HCT116 (cell line): ENCODE measurements at regions not wholly inside any gene's neighbourhood (a gene's known extent, or its start where the extent isn't known, plus 50 kb on each side); places are given as distances from the start of the nearest gene placed in this dataset.
"Not testable (repeated sequence)": the region's sequence is repeated elsewhere in the genome, so short reads cannot be mapped to it uniquely, and the experiment has no call there.

ENCODE experiments used
- ATAC-seq: fragments of 200-7000 bp; cut with Tn5 transposase; 2 replicates; pipeline ENCODE4 v1.9.1; 2020; ENCODE audit warnings: mild to moderate bottlenecking, moderate library complexity
- BruUV-seq: library from RNA; stranded (reverse); fragments of 400-500 nt; replicated peaks from 2 replicates; lab custom pipeline; 2021; lab: Mats Ljungman, UMichigan
- CTCF ChIA-PET: fragments of 300-600 bp; sonication (Branson Sonifier 250); formaldehyde crosslinking; loops from one replicate; lab custom pipeline; 2021; ENCODE audit warnings: antibody characterized with exemption; lab: Charles Lee
- POLR2A ChIA-PET: fragments of 300-600, 350-600 bp; sonication (Branson Sonifier 250); formaldehyde crosslinking; loops from one replicate; lab custom pipeline; 2021; ENCODE audit warnings: antibody characterized with exemption; lab: Charles Lee
- RAD21 ChIA-PET, 2 experiments: fragments of 300-600 bp; sonication (Branson Sonifier 250); formaldehyde crosslinking; loops; one replicate each; lab custom pipeline; 2023; ENCODE audit warnings: low total read pairs in 2 of 2; ENCODE audit not compliant: uncharacterized antibody in 2 of 2, unreplicated experiment in 2 of 2, low non-redundant PET in 1 of 2; lab: Charles Lee
- DNase-seq: peaks from one replicate; pipeline ENCODE4 v3.0.0-alpha.2; 2010; ENCODE audit warnings: low read depth, low spot score
- H2AFZ ChIP-seq: fragments of 200-600 bp; shearing (Covaris generic), sonication (generic); 2 replicates; pipeline ENCODE4 v1.6.1; 2017; ENCODE audit warnings: low read depth, mixed run types, mixed read lengths, antibody characterized with exemption, low read length; ENCODE audit not compliant: poor library complexity, severe bottlenecking
- H3K27ac ChIP-seq: 2 replicates; pipeline ENCODE4 v1.5.1; 2012; ENCODE audit warnings: low read depth, low read length
- H3K27me3 ChIP-seq: fragments of 200-600 bp; sonication (generic); 2 replicates; pipeline ENCODE4 v1.6.1; 2016; ENCODE audit warnings: mixed run types, low read length, mixed read lengths; ENCODE audit not compliant: insufficient read depth
- H3K36me3 ChIP-seq, 2 experiments: fragments of 200-500 bp in 1 of 2; fragments of 200-600 bp in 1 of 2; sonication (Bioruptor generic) in 1 of 2; sonication (generic) in 1 of 2; 2 replicates each; pipeline versions ENCODE4 v1.5.1 to v1.6.1; 2014 to 2016; ENCODE audit warnings: low read length in 2 of 2, inconsistent platforms in 1 of 2, mixed read lengths in 1 of 2, mixed run types in 1 of 2; ENCODE audit not compliant: insufficient read depth in 2 of 2, control insufficient read depth in 1 of 2
- H3K4me1 ChIP-seq, 2 experiments: fragments of 200-600 bp in 1 of 2; sonication (generic) in 1 of 2; 2 replicates each; pipeline versions ENCODE4 v1.5.1 to v1.6.1; 2012 to 2017; ENCODE audit warnings: low read length in 2 of 2, inconsistent platforms in 1 of 2, mild to moderate bottlenecking in 1 of 2, mixed read lengths in 1 of 2, mixed run types in 1 of 2, moderate library complexity in 1 of 2; ENCODE audit not compliant: insufficient read depth in 2 of 2, control insufficient read depth in 1 of 2
- H3K4me2 ChIP-seq: fragments of 200-600 bp; sonication (generic); 2 replicates; pipeline ENCODE4 v1.6.1; 2017; ENCODE audit warnings: mixed run types, low read length, mixed read lengths
- H3K4me3 ChIP-seq, 2 experiments: fragments of 200-600 bp in 1 of 2; sonication (generic) in 1 of 2; replicated peaks in 1 of 2; 2 replicates each; pipeline ENCODE4 v1.5.1; 2011 to 2016; ENCODE audit warnings: low read length in 2 of 2, control low read depth in 1 of 2, low read depth in 1 of 2, mild to moderate bottlenecking in 1 of 2, mixed read lengths in 1 of 2, mixed run types in 1 of 2
- H3K79me2 ChIP-seq: fragments of 200-600 bp; sonication (generic); 2 replicates; pipeline ENCODE4 v1.6.1; 2017; ENCODE audit warnings: mild to moderate bottlenecking, mixed run types, low read length, moderate library complexity, mixed read lengths; ENCODE audit not compliant: insufficient read depth
- H3K9ac ChIP-seq: fragments of 200-600 bp; sonication (generic); 2 replicates; pipeline ENCODE4 v1.6.1; 2016; ENCODE audit warnings: low read length, mixed read lengths
- H3K9me2 ChIP-seq: fragments of 200-600 bp; sonication (generic), shearing (Covaris generic); 2 replicates; pipeline ENCODE4 v1.6.1; 2017; ENCODE audit warnings: mixed run types, mild to moderate bottlenecking, moderate library complexity; ENCODE audit not compliant: insufficient read depth
- H3K9me3 ChIP-seq, 2 experiments: fragments of 200-500 bp in 1 of 2; fragments of 200-600 bp in 1 of 2; sonication (Bioruptor generic) in 1 of 2; sonication (generic) in 1 of 2; 2 replicates each; pipeline ENCODE4 v1.6.1; 2014 to 2017; ENCODE audit warnings: low read length in 2 of 2, mixed read lengths in 2 of 2, inconsistent platforms in 1 of 2, low read depth in 1 of 2, mild to moderate bottlenecking in 1 of 2, mixed run types in 1 of 2, moderate library complexity in 1 of 2; ENCODE audit not compliant: control insufficient read depth in 1 of 2, insufficient read depth in 1 of 2
- H4K20me1 ChIP-seq: fragments of 200-600 bp; sonication (generic), shearing (Covaris generic); 2 replicates; pipeline ENCODE4 v1.6.1; 2017; ENCODE audit warnings: mixed run types, mild to moderate bottlenecking, moderate library complexity; ENCODE audit not compliant: insufficient read depth
- ATF3 ChIP-seq: IDR thresholded peaks from 2 replicates; pipeline ENCODE4 v1.6.1; 2012
- SIN3A ChIP-seq: IDR thresholded peaks from 2 replicates; pipeline ENCODE4 v1.6.1; 2012; ENCODE audit warnings: low read depth
- intact Hi-C: fragments of 100-400 bp; cut with micrococcal nuclease; formaldehyde crosslinking; loops from 2 replicates; pipeline ENCODE4 v1.10.0; 2022

GRCh38 chr10:47166808-47167581 lies 133.0 kb upstream of the GDF10 start:
- ATAC-seq, H3K4me3 ChIP-seq, H3K27ac ChIP-seq, H3K9me2 ChIP-seq, RAD21 ChIA-PET, CTCF ChIA-PET, DNase-seq, BruUV-seq, H3K79me2 ChIP-seq, H3K36me3 ChIP-seq, H3K4me2 ChIP-seq, POLR2A ChIA-PET, H2AFZ ChIP-seq, H4K20me1 ChIP-seq, intact Hi-C loops, H3K9me3 ChIP-seq, H3K27me3 ChIP-seq, H3K9ac ChIP-seq: not testable (repeated sequence)
- H3K4me1 ChIP-seq, result peaks cover 0 to 15% of the 10 kb centered on the region in 2 experiments; a peak in 1 of 4 replicates

- no peak for ATAC-seq
- Histone ChIP-seq H3K4me1 (peaks cover 0 to 15% of the 10 kb centered on the region in 2 experiments; a peak in 1 of 4 replicates), H3K9me2 (no peaks in the 10 kb centered on the region; the same call in 1 of the 2 replicates), H3K4me3 (no peak overlapping the region), H3K9me3 (no peaks in the 10 kb centered on the region), H3K9ac (no peak overlapping the region), H3K27me3 (no peaks in the 10 kb centered on the region), H4K20me1 (no peaks in the 10 kb centered on the region), H3K27ac (no peak overlapping the region), H3K79me2 (no peaks in the 10 kb centered on the region), H3K4me2 (no peak overlapping the region), H2AFZ (no peak overlapping the region), H3K36me3 (no peaks in the 10 kb centered on the region)
- no TSS peak for BruUV-seq
- no peak for DNase-seq
- RAD21 ChIA-PET, result no interaction called here
- CTCF ChIA-PET, result no interaction called here
- intact Hi-C loops, result no loop called here
- no peak for TF ChIP-seq ATF3
- TF ChIP-seq SIN3A, result no peak
- POLR2A ChIA-PET, result no interaction called here
These were observed 132.4 kb upstream of the GDF10 start for GRCh38 chr10:47167591-47167990.
